ENCODE measurements at regions not wholly inside any gene's neighbourhood (a gene's known extent, or its start where the extent isn't known, plus 50 kb on each side); places are given as distances from the start of the nearest gene placed in this dataset.

GRCh38 chr4:46554760-46555465, 165.0 kb upstream of the GABRA2 start:
- Histone ChIP-seq H3K4me1 (replicated peaks in 1 of 2; ENCODE audit: control insufficient read depth in 2 of 2, insufficient read depth in 2 of 2, low read length in 2 of 2) (no peaks in the 10 kb centered on the region), H3K9me3 (replicated peaks; ENCODE audit: control insufficient read depth, insufficient read depth, low read depth, low read length) (no peaks in the 10 kb centered on the region), H3K79me2 (ENCODE audit: control insufficient read depth, insufficient read depth, low read length) (no peaks in the 10 kb centered on the region), H3K9ac (ENCODE audit: insufficient read depth in 1 of 2, low read depth in 2 of 2, low read length in 2 of 2) (no peak overlapping the region), H3K4me2 (ENCODE audit: insufficient read depth, low read length) (no peak overlapping the region), H3K4me3 (no peak overlapping the region), H3K27ac (ENCODE audit: extremely low read depth, low read depth, low read length) (no peak overlapping the region), H3K36me3 (ENCODE audit: control insufficient read depth, insufficient read depth, low read length) (no peaks in the 10 kb centered on the region), H4K20me1 (replicated peaks; ENCODE audit: control insufficient read depth, insufficient read depth, low read length) (no peaks in the 10 kb centered on the region), H3K27me3 (ENCODE audit: control insufficient read depth in 2 of 2, insufficient read depth in 2 of 2, low read length in 2 of 2) (no peaks in the 10 kb centered on the region), H2AFZ (ENCODE audit: low read depth, low read length) (no peak overlapping the region), H3K9me1 (ENCODE audit: control insufficient read depth, insufficient read depth, low read length) (no peaks in the 10 kb centered on the region)
- TF ChIP-seq E2F3 (CRISPR knock-in tag; IDR thresholded peaks at IDR 0.05) = no peak
- TF ChIP-seq NFYB (IDR thresholded peaks at IDR 0.05; ENCODE audit: extremely low read depth, insufficient read length) = no peak
- TF ChIP-seq, protein P1, sequence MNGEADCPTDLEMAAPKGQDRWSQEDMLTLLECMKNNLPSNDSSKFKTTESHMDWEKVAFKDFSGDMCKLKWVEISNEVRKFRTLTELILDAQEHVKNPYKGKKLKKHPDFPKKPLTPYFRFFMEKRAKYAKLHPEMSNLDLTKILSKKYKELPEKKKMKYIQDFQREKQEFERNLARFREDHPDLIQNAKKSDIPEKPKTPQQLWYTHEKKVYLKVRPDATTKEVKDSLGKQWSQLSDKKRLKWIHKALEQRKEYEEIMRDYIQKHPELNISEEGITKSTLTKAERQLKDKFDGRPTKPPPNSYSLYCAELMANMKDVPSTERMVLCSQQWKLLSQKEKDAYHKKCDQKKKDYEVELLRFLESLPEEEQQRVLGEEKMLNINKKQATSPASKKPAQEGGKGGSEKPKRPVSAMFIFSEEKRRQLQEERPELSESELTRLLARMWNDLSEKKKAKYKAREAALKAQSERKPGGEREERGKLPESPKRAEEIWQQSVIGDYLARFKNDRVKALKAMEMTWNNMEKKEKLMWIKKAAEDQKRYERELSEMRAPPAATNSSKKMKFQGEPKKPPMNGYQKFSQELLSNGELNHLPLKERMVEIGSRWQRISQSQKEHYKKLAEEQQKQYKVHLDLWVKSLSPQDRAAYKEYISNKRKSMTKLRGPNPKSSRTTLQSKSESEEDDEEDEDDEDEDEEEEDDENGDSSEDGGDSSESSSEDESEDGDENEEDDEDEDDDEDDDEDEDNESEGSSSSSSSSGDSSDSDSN (IDR thresholded peaks at IDR 0.05; ENCODE audit: borderline replicate concordance in 1 of 2, low read depth in 2 of 2, low read length in 2 of 2) = no peak
- BruUV-seq (replicated peaks) = no TSS peak
- in situ Hi-C loops (cut with MboI) (no loop called here), intact Hi-C loops (cut with micrococcal nuclease) (no loop called here)
- WGBS (ENCODE audit: insufficient coverage, low coverage, missing lambda C conversion rate) = 0% methylated on average over 3 of the region's 3 CpGs
- no peak for DNase-seq (ENCODE audit: extremely low read depth in 1 of 4, low spot score in 3 of 4)
- FAIRE-seq = no peak
- ChIA-PET POLR2A (no interaction called here), CTCF (ENCODE audit: low intra/inter-chr PET ratio) (interaction anchor here (0.7 kb wide), 1 partner anchor 225 kb away, joined by 6 read pairs; no protein-coding TSS in a partner anchor)
- ATAC-seq = no peak
